HUES48 (cell line): ENCODE measurements at regions not wholly inside any gene's neighbourhood (a gene's known extent, or its start where the extent isn't known, plus 50 kb on each side); places are given as distances from the start of the nearest gene placed in this dataset.
"Not testable (repeated sequence)": the region's sequence is repeated elsewhere in the genome, so short reads cannot be mapped to it uniquely, and the experiment has no call there.

Experiments used
- H3K27ac ChIP-seq: one replicate; pipeline ENCODE4 v1.7.0; 2013; ENCODE audit warnings: low read depth, low read length, inconsistent platforms
- H3K27me3 ChIP-seq: 2 replicates; pipeline ENCODE4 v1.6.1; 2013; ENCODE audit warnings: mild to moderate bottlenecking, low read length; ENCODE audit not compliant: control insufficient read depth, insufficient read depth
- H3K36me3 ChIP-seq: 2 replicates; pipeline ENCODE4 v1.6.1; 2013; ENCODE audit warnings: low read length; ENCODE audit not compliant: control insufficient read depth, insufficient read depth
- H3K4me1 ChIP-seq: 2 replicates; pipeline ENCODE4 v1.6.1; 2013; ENCODE audit warnings: mild to moderate bottlenecking, low read length; ENCODE audit not compliant: control insufficient read depth, insufficient read depth
- H3K4me3 ChIP-seq: 2 replicates; pipeline ENCODE4 v1.5.1; 2013; ENCODE audit warnings: mild to moderate bottlenecking, low read depth, low read length
- H3K9ac ChIP-seq: 2 replicates; pipeline ENCODE4 v1.6.1; 2013; ENCODE audit warnings: mild to moderate bottlenecking, low read depth, low read length, moderate library complexity
- H3K9me3 ChIP-seq: 2 replicates; pipeline ENCODE4 v1.6.1; 2013; ENCODE audit warnings: low read length; ENCODE audit not compliant: control insufficient read depth, insufficient read depth

GRCh38 chr7:108860615-108861014 lies 290.9 kb downstream of the DNAJB9 start:
- H3K36me3 ChIP-seq: no peaks in the 10 kb centered on the region
- no peak overlapping the region for H3K27ac ChIP-seq
- no peaks in the 10 kb centered on the region for H3K27me3 ChIP-seq
- no peak overlapping the region for H3K4me3 ChIP-seq
- no peak overlapping the region for H3K9ac ChIP-seq
- peaks cover 11% of the 10 kb centered on the region for H3K9me3 ChIP-seq
- no peaks in the 10 kb centered on the region for H3K4me1 ChIP-seq

- H3K36me3 ChIP-seq: no peaks in the 10 kb centered on the region
Measured at GRCh38 chr7:108861071-108861470, 291.4 kb downstream of the DNAJB9 start.

GRCh38 chr7:108863227-108863848 lies 293.7 kb downstream of the DNAJB9 start:
- no peaks in the 10 kb centered on the region for H3K36me3 ChIP-seq
- H3K9ac ChIP-seq: no peak overlapping the region
- peaks cover 11% of the 10 kb centered on the region for H3K9me3 ChIP-seq
- H3K4me3 ChIP-seq: no peak overlapping the region
- H3K4me1 ChIP-seq: no peaks in the 10 kb centered on the region
- no peak overlapping the region for H3K27ac ChIP-seq
- H3K27me3 ChIP-seq: no peaks in the 10 kb centered on the region

More at GRCh38 chr7:108861071-108861470, 291.4 kb downstream of the DNAJB9 start:
- H3K27me3 ChIP-seq: no peaks in the 10 kb centered on the region
- H3K27ac ChIP-seq: no peak overlapping the region
- no peak overlapping the region for H3K9ac ChIP-seq
- peaks cover 11% of the 10 kb centered on the region for H3K9me3 ChIP-seq
- H3K4me1 ChIP-seq: no peaks in the 10 kb centered on the region
- H3K4me3 ChIP-seq: no peak overlapping the region

DNA sequence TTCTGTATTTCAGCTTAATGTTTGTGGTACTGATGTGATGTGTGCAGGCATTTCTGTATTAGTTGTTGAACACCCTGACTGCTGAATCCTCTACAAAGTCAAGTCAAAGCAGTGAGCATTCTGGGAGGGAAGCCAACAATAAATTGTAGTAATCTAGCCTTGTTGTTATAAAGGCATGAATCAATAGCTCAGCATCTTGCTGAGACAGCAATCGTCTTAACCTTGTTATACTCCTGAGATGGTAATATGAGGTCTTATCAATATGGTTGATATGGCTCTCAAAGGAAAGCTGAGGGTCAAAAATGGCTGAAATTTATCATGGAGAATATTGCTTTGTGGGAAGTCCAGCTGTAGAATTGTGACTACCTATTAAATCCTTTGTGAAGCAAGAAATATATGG lies 299.4 kb downstream of the DNAJB9 start:
- no peaks in the 10 kb centered on the region for H3K36me3 ChIP-seq
- H3K9me3 ChIP-seq: no peaks in the 10 kb centered on the region; the same call in 1 of the 2 replicates
- no peak overlapping the region for H3K4me3 ChIP-seq
- H3K9ac ChIP-seq: no peak overlapping the region
- no peak overlapping the region for H3K27ac ChIP-seq
- H3K4me1 ChIP-seq: no peaks in the 10 kb centered on the region
- H3K27me3 ChIP-seq: no peaks in the 10 kb centered on the region

GRCh38 chr7:108875139-108875538 lies 305.5 kb downstream of the DNAJB9 start:
- Histone ChIP-seq H3K4me3 (no peak overlapping the region), H3K9ac (no peak overlapping the region), H3K36me3 (no peaks in the 10 kb centered on the region), H3K27me3 (no peaks in the 10 kb centered on the region), H3K4me1 (no peaks in the 10 kb centered on the region), H3K9me3 (peaks cover 15% of the 10 kb centered on the region), H3K27ac (no peak overlapping the region)

- no peak overlapping the region for H3K9ac ChIP-seq
- no peaks in the 10 kb centered on the region for H3K9me3 ChIP-seq
- H3K27me3 ChIP-seq: no peaks in the 10 kb centered on the region
- H3K27ac ChIP-seq: no peak overlapping the region
- no peaks in the 10 kb centered on the region for H3K36me3 ChIP-seq
- H3K4me1 ChIP-seq: peaks cover 7% of the 10 kb centered on the region; the same call in 1 of the 2 replicates
- H3K4me3 ChIP-seq: no peak overlapping the region
Measured at GRCh38 chr7:108890862-108891261, 321.2 kb downstream of the DNAJB9 start.

GRCh38 chr7:108908456-108908855 lies 338.8 kb downstream of the DNAJB9 start:
- no peaks in the 10 kb centered on the region for H3K4me1 ChIP-seq

GRCh38 chr7:108911016-108911415 lies 341.3 kb downstream of the DNAJB9 start:
- no peak overlapping the region for H3K4me3 ChIP-seq
- H3K9me3 ChIP-seq: no peaks in the 10 kb centered on the region; the same call in 1 of the 2 replicates
- no peaks in the 10 kb centered on the region for H3K36me3 ChIP-seq
- H3K4me1 ChIP-seq: no peaks in the 10 kb centered on the region
- no peaks in the 10 kb centered on the region for H3K27me3 ChIP-seq
- H3K9ac ChIP-seq: no peak overlapping the region
- H3K27ac ChIP-seq: no peak overlapping the region

More at GRCh38 chr7:108908456-108908855, 338.8 kb downstream of the DNAJB9 start:
- no peaks in the 10 kb centered on the region for H3K27me3 ChIP-seq
- no peak overlapping the region for H3K27ac ChIP-seq
- H3K9ac ChIP-seq: no peak overlapping the region
- no peaks in the 10 kb centered on the region for H3K9me3 ChIP-seq
- H3K4me3 ChIP-seq: no peak overlapping the region
- H3K36me3 ChIP-seq: no peaks in the 10 kb centered on the region

DNA sequence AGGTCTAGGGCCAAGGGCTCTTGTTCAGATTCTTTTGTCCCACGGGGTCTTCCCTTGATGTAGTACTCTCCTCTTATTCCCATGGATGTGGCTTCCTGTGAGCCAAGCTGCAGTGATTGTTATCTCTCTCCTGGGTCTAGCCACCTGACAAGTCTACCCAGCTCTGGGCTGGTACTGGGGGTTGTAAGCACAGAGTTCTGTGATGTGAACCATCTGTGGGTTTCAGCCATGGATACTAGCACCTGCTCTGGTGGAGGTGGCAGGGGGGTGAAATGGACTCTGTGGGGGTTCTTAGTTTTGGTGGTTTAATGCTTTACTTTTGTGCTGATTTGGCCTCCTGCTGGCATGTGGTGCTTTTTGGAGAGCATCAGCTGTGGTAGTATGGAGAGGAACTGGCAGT lies 350.8 kb downstream of the DNAJB9 start:
- Histone ChIP-seq H3K9ac (no peak overlapping the region), H3K27me3 (no peaks in the 10 kb centered on the region), H3K9me3 (peaks cover 3% of the 10 kb centered on the region; the same call in 1 of the 2 replicates), H3K27ac (no peak overlapping the region), H3K4me1 (no peaks in the 10 kb centered on the region), H3K36me3 (no peaks in the 10 kb centered on the region), H3K4me3 (no peak overlapping the region)

GRCh38 chr7:108943048-108943447 lies 373.4 kb downstream of the DNAJB9 start:
- H3K9me3 ChIP-seq: peaks cover 17% of the 10 kb centered on the region
- H3K36me3 ChIP-seq, H3K27me3 ChIP-seq, H3K9ac ChIP-seq, H3K4me3 ChIP-seq, H3K27ac ChIP-seq, H3K4me1 ChIP-seq: not testable (repeated sequence)

DNA sequence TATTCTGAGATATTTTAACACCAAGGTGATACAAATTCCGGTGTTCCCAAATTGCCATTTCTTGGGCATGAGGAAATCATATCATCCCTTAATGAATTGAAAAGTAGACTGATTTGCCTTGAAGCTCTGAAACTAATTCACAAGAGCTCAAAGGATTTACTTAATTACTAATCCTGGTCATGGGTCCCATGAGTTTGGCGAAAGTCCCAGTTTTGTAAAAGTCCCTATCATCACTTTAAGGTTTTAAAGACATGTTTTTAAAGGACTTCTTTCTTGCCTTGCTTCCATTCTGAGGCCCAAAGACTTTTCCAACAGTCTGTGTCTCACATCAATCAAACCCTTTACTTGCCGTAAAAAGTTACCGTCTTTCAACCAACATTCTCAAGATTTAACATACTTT lies 377.9 kb downstream of the DNAJB9 start:
- peaks cover 17% of the 10 kb centered on the region for H3K9me3 ChIP-seq
- H3K4me3 ChIP-seq: no peak overlapping the region
- no peak overlapping the region for H3K27ac ChIP-seq
- no peaks in the 10 kb centered on the region for H3K4me1 ChIP-seq
- no peaks in the 10 kb centered on the region for H3K36me3 ChIP-seq
- H3K27me3 ChIP-seq: no peaks in the 10 kb centered on the region
- no peak overlapping the region for H3K9ac ChIP-seq
